HFFc6 (cell line): ENCODE measurements at regions not wholly inside any gene's neighbourhood (a gene's known extent, or its start where the extent isn't known, plus 50 kb on each side); places are given as distances from the start of the nearest gene placed in this dataset.

Source experiments
- DNase-seq: peaks from one replicate; pipeline ENCODE4 v3.0.0-alpha.2; 2018
- H3K27ac Mint-ChIP-seq: 2 replicates; pipeline ENCODE4 v1.8.0; 2020; ENCODE audit warnings: mild to moderate bottlenecking, mixed read lengths
- H3K27me3 Mint-ChIP-seq: 2 replicates; pipeline ENCODE4 v1.8.0; 2021; ENCODE audit warnings: mild to moderate bottlenecking, moderate library complexity, mixed read lengths; ENCODE audit not compliant: insufficient read depth
- H3K36me3 Mint-ChIP-seq: 2 replicates; pipeline ENCODE4 v1.8.0; 2021; ENCODE audit warnings: low read depth, mixed read lengths
- H3K4me1 Mint-ChIP-seq: 2 replicates; pipeline ENCODE4 v1.8.0; 2020; ENCODE audit warnings: low read depth, mixed read lengths
- H3K4me3 Mint-ChIP-seq: 2 replicates; pipeline ENCODE4 v1.8.0; 2020; ENCODE audit warnings: mild to moderate bottlenecking, moderate library complexity, mixed read lengths
- H3K9me3 Mint-ChIP-seq: 2 replicates; pipeline ENCODE4 v1.8.0; 2020; ENCODE audit warnings: mild to moderate bottlenecking, mixed read lengths
- CTCF ChIP-seq: fragments of 200-600 bp; sonication (generic); IDR thresholded peaks from 2 replicates; pipeline ENCODE4 v1.5.0; 2021; ENCODE audit warnings: antibody characterized with exemption, mild to moderate bottlenecking

GRCh38 chr12:29838768-29839167 is 55.0 kb upstream of the TMTC1 start:
- Mint-ChIP-seq H3K36me3 (no peaks in the 10 kb centered on the region; the same call in 1 of the 2 replicates), H3K27me3 (no peaks in the 10 kb centered on the region; the same call in 1 of the 2 replicates), H3K9me3 (peaks cover 42% of the 10 kb centered on the region), H3K4me1 (no peaks in the 10 kb centered on the region), H3K27ac (no peak overlapping the region), H3K4me3 (no peak overlapping the region)
- DNase-seq, result no peak
- TF ChIP-seq CTCF, result no peak
